SH-SY5Y (cell line): ENCODE measurements at regions not wholly inside any gene's neighbourhood (a gene's known extent, or its start where the extent isn't known, plus 50 kb on each side); places are given as distances from the start of the nearest gene placed in this dataset.

ENCODE experiments used
- GATA2 ChIP-seq: IDR thresholded peaks from 2 replicates; pipeline ENCODE4 v1.6.1; 2011; ENCODE audit warnings: mild to moderate bottlenecking, low read depth, low read length
- GATA3 ChIP-seq: IDR thresholded peaks from 2 replicates; pipeline ENCODE4 v1.6.1; 2011; ENCODE audit warnings: low read depth, mild to moderate bottlenecking, low read length, moderate library complexity

DNA sequence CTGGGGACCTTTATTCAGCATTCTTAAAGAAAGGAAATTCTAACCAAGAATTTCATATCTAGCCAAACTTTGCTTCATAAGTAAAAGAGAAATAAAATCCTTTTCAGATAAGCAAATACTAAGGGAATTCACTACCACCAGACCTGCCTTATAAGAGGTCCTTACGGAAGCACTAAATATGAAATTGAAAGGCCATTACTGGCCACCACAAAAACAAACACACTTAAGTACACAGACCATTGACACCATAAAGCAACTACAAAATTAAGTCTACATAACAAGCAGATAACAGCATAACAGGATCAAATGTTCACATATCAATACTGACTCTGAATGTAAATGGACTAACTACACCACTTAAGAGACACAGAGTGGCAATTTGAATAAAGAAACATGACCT, 361.4 kb upstream of the POU5F2 start:
- no peak for TF ChIP-seq GATA3
- TF ChIP-seq GATA2: no peak

DNA sequence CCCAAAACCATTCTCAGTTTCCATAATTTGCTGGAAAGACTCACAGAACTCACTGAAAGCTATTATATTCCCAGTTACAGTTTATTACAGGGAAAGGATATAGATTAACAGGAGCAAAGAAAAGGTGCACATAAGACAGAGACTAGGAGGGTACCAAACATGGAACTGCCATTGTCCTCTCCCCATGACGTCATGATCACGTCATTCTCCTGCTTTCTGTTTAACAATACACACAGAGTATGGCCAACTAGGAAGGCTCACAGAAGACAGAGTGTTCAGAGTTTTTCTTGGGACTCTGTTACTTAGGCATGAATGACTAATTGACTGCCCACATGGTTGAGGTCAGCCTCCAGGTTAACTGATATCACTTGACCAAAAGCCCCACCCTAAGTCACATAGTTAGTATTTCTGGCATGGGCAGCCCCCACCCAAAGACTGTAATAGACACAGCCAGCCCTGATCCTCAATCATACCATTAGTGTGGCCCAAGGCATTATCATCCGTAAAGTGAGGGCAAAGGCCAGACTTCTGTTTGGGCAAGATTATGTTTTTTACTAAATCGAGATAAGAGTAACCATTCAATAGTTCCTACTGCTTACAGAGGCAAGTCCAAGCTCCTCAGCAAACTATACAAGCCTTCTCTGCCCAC, 353.5 kb upstream of the POU5F2 start:
- TF ChIP-seq GATA2 (no peak), GATA3 (no peak)

DNA sequence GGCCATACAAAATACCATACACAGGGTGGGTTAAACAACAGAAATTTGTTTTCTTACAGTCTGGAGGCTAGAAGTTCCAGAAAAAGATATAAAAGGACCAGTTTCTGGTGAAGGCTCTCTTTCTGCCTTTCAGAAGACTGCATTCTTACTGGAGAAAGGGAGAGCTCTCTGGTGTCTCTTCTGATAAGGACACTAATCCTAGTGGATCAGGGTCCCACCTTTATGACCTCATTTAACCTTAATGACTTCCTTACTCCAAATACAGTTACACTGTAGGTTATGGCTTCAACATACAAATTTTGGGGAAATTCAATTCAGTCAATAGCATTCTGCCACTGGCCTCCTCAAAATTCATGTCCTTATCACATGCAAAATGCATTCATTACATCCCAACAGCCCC, 351.9 kb upstream of the POU5F2 start:
- TF ChIP-seq GATA3: no peak
- no peak for TF ChIP-seq GATA2

DNA sequence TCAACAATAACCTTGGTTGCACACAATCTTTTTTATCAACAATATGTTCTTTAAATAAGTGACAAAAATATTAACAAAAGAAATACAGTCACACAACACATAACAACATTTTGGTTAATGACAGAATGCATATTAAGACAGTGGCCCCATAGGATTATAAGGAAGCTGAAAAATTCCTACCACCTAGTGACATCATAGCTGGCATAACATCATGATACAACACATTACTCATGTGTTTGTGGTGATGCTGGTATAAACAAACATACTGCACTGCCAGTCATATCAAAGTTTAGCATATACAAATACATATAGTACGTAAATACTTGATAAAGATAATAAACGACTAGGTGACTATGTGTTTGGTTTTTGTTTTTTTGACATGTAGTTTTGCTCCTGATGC, 344.8 kb upstream of the POU5F2 start:
- TF ChIP-seq GATA3 (no peak), GATA2 (no peak)

DNA sequence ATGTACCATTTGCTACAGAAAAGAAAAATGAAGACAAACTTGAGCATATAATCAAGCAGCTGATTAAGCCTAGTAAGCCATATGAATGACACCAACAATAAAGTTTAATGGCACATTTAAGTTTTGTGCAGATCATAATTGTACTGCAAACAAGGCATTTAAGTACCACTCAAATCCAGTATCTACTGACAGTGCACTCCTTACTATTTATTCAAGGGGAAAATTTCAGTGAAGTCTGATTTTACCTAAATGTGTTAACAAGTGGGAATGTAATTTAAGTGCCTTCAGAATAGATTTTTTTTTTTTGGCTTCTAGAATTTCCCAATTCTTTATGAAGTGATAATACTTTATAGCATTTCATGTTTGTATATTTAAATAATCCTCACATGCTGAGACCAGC, 341.0 kb upstream of the POU5F2 start:
- TF ChIP-seq GATA2 (no peak), GATA3 (no peak)

DNA sequence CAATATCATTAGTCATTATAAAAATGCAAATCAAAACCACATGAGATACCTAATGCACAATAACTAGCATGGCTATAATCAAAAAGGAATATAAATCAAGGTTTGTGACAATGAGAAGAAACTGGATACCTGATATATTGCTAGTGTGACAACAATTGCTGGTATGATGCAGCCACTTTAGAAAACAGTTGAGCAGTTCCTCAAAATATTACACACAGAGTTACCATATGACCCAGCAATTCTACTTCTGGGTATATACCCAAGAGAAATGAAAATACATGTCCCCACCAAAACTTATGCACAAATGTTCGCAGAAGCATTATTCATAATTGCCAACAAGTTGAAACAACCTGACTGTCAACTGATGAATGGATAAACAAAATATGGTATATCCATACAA, 339.7 kb upstream of the POU5F2 start:
- TF ChIP-seq GATA3 (no peak), GATA2 (no peak)

DNA sequence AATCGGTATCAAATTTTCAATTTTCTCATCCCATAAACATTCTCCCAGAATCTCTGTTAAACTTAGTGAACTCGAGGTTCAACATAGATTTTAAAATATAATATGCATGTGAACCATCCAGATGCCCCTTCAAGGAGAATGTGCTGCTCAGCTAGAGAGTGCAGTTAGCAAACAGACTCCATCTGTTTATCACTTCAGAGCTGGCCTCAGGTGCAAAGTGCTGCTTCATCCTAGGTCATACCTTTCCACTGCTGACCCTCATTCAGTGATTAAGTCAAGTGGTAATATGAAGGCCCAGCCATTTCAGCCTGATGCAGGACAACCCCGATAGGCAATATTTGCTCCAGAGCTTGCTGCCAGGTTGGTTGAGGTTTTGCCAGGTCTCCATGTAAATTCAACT, 339.0 kb upstream of the POU5F2 start:
- no peak for TF ChIP-seq GATA3
- TF ChIP-seq GATA2: no peak

DNA sequence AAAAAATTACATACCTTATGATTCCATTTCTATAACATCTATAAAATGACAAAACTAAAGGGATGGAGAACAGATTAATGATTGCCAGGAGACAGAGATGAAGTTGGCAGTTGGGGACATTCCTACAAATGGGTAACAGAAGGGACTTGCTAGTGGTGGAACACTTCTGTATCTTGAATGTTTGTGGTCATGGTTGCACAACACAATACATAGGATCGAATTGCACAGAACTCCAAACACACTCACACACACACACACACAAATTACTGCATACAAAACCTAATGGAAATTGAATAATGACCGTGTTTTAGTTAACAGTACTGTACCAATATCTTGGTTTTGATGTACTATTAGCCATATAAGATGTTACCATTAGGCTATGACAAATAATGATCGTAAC, 330.7 kb upstream of the POU5F2 start:
- TF ChIP-seq GATA2 (no peak), GATA3 (no peak)

DNA sequence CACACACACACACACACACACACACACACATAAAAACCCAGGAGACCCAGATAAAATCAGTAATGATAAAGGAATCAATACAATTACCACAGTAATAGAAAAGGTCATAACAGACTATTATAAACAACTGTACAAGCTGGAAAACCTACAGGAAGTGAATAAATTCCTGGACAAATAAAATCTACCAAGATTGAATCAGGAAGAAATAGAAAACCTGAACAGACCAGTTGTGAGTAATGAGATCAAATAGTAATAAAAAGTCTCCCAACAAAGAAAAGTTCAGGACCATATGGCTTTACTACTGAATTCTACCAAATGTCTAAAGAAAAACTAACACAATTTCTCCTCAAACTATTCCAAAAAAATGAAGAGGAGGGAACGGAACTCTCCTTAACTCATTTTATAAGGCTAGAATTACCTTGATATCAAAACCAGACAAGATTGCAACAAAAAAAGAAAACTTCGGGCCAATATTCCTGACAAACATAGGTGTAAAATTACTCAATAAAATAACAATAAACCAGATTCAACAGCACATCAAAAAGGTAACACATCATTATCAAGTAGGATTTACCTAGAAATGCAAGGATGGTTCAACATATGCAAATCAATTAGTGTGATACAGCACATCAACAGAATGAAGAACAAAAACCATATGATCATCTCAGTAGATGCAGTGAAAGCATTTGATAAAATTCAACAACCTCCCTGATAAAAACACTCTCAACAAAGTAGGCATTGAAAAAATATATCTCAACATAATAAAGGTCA, 325.2 kb upstream of the POU5F2 start:
- no peak for TF ChIP-seq GATA3
- TF ChIP-seq GATA2: no peak

DNA sequence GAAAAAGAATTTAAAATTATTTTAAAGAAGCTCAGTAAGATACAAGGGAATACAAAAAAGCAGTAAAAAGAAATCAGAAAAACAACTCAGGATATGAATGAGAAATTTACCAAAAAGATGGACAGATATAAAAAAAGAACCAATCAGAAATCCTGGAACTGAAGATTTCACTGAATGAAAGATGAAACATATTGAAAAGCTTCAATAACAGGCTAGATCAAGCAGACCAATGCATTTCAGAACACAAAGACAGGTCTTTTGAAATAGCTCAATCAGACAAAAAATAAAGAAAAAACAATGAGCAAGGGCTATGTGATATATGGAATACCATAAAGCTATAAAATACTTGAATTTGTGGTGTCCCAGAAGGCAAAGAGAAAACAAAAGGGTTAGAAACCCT, 322.6 kb upstream of the POU5F2 start:
- TF ChIP-seq GATA2: no peak
- TF ChIP-seq GATA3: no peak

DNA sequence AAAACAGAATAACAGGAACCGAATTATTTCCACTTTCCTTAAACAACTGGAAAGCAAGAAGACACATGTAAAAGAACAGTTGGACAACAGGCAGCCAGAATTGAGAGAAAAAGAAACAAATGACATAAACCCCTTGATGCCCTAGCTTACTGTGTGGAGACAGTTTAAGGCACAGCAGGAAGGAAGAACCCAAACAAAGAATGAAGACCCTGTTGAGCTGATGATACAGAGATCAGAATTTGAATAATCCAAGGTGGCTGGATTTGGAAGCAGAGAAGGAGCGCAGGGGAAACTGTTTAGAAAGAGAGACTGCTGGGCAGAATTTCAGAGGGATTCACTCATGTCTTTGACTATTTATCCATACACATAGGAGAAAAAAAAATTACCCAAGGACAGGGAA, 316.3 kb upstream of the POU5F2 start:
- no peak for TF ChIP-seq GATA3
- TF ChIP-seq GATA2: no peak

DNA sequence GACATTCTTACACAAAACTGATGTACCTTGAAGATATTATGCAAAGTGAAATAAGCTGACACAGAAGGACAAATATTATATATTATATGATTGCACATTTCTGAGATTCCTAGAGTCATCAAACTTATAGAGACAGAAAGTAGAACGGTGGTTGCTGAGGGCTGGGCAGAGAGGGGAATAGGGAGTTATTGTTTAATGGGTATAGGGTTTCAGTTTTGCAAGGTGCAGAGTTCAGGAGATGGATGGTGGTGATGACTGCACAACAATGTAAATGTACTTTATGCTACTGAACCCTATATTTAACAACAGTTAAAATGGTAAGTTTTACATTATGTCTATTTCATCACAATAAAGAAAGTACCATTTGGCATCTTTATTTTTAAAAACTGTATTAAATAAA, 315.8 kb upstream of the POU5F2 start:
- TF ChIP-seq GATA3 (no peak), GATA2 (no peak)

DNA sequence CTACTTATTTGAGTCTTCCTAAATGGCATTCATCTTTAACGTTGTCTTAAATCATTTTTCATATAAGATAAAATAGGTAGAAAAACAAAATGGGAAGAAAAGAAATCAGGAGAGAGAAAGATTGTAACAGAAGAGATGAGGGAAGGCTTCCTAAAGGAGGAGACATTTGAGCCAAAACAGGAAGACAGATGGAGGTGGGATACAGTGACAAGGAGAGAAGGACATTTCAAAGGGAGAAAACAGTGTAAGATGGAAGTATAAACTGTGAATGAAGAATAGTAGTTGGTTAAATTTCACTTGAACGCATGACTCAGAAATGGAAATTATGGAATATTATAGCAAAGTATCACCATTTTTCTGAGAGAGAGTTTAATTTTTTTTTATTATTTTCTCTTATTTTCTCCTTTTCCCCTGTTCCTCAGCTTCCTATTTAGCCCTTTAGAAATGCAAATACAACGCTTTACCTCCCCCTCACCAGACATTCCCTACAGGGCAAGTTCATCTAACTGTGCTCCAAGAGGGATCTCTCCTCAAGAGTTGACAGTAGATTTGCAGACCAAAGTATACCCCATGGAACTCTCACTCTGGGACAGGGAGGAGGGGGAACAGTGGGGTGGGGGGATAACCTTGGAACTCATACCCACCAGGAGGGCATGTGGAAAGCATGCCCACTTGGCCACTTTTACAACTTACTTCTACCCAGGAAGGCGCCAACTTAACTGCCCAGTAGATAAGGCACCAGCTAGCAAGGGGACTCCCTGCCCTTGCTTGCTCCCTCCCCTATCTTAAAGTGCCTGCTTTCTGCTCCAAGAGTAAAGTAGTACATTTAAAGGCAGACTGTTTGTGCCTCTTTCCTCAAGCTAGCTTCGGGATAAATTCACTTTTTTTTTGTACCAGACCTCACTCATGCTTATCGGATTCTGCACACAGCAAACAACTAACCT, 304.7 kb upstream of the POU5F2 start:
- TF ChIP-seq GATA3 (no peak), GATA2 (no peak)

DNA sequence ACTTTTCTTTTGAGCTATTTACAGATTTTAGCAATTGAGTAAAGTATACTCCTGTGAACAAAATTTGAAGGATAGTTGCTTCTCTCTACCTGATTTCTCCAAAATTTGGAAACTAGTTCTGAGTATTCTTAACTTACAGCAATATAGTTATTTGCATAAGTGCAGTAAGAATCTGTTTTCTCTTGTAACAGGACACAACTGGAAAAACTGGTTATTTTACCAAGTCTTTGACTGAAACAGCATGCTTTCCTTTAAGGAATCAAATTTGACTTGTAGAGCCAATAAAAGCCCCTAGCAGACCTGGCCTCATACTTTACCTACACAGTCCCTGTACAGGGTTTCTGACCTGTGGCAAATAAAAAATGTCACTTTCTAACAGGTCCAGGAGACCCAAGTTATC, 301.9 kb upstream of the POU5F2 start:
- TF ChIP-seq GATA2 (no peak), GATA3 (no peak)

DNA sequence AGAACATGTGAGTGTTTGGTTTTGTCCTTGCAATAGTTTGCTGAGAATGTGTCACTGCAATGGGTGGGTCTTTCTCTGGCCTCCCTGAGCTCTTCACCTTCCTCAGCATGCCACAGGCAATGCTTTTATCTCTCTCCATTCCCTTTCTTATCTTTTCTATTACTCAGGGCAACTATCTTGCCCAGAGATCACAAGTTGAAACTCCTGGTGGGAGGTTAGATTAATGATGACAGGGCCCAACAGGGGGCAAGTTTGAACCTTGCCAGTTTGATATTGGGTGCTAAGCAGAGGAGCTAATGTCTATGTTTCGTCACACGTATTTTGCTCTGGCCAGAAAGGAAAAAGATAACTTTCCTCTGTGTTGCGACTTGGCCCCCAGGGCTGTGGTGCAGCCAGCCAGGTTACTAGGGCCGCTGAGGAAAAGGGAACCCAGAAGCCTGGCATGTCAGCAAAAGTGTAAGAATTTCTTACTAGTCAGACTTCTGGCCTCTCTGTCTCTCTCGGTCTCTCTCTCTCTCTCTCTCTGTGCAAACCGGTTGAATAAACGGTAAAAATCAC, 299.3 kb upstream of the POU5F2 start:
- TF ChIP-seq GATA3 (no peak), GATA2 (no peak)
